Gastrocnemius medialis (tissue), 4 donors: ENCODE measurements at regions not wholly inside any gene's neighbourhood (a gene's known extent, or its start where the extent isn't known, plus 50 kb on each side); places are given as distances from the start of the nearest gene placed in this dataset.

Source experiments
- ATAC-seq, 2 donors: fragments of 150-250 bp; one replicate each; pipeline ENCODE4 v1.9.1; 2016
- DNase-seq, 2 donors: peaks; one replicate each; pipeline ENCODE4 v3.0.0-alpha.2; 2019
- H3K27ac ChIP-seq, 4 donors: fragments of 200-600 bp; sonication (generic); 1 replicate in 1 of 4; 2 replicates in 3 of 4; pipeline ENCODE4 v1.5.1; 2016 to 2018; ENCODE audit warnings: mild to moderate bottlenecking in 2 of 4, moderate library complexity in 1 of 4
- H3K27me3 ChIP-seq, 3 donors: fragments of 200-600 bp; sonication (generic) in 2 of 3; 1 replicate in 1 of 3; 2 replicates in 2 of 3; pipeline versions ENCODE4 v1.5.1 to v1.6.0; 2016 to 2019; ENCODE audit warnings: mild to moderate bottlenecking in 1 of 3, moderate library complexity in 1 of 3
- H3K36me3 ChIP-seq, 2 donors: fragments of 200-600 bp; sonication (generic) in 1 of 2; one replicate each; pipeline ENCODE4 v1.5.1; 2017 to 2018
- H3K4me1 ChIP-seq, 2 donors: fragments of 200-600 bp; sonication (generic) in 1 of 2; one replicate each; pipeline ENCODE4 v1.5.1; 2016 to 2017; ENCODE audit warnings: mild to moderate bottlenecking in 2 of 2
- H3K4me3 ChIP-seq, 4 donors: fragments of 200-600 bp; sonication (generic) in 3 of 4; 1 replicate in 1 of 4; 2 replicates in 3 of 4; pipeline ENCODE4 v1.5.1; 2016 to 2019; ENCODE audit warnings: mild to moderate bottlenecking in 2 of 4
- H3K9me3 ChIP-seq, 3 donors: fragments of 200-600 bp; sonication (generic) in 2 of 3; 1 replicate in 1 of 3; 2 replicates in 2 of 3; pipeline ENCODE4 v1.5.1; 2016 to 2019
- POLR2A ChIP-seq, 2 donors: fragments of 450-650 bp; IDR thresholded peaks; one replicate each; pipeline ENCODE4 v1.6.1; 2017; ENCODE audit warnings: antibody characterized with exemption in 2 of 2, mild to moderate bottlenecking in 2 of 2, moderate library complexity in 2 of 2
- in situ Hi-C, 4 donors: fragments of 200-750 bp; cut with MboI; loops; one replicate each; pipeline versions ENCODE4 v1.15.0 to v1.8.0; 2017; ENCODE audit warnings: low sequenced_read_pairs in 4 of 4
- intact Hi-C: fragments of 100-400 bp; cut with DNase I; formaldehyde crosslinking; loops from one replicate; pipeline ENCODE4 v1.15.1; 2023; ENCODE audit warnings: low total_unique reads
- TF ChIP-seq, protein P1 (sequence below), 5 experiments: fragments of 450-650 bp in 3 of 5; fragments of 200-600 bp in 2 of 5; sonication (generic) in 2 of 5; IDR thresholded peaks in 4 of 5; conservative IDR thresholded peaks in 1 of 5; 1 replicate in 4 of 5; 2 replicates in 1 of 5; pipeline ENCODE4 v1.5.1; 2016 to 2019; ENCODE audit warnings: antibody characterized with exemption in 5 of 5, mild to moderate bottlenecking in 3 of 5, moderate library complexity in 3 of 5

DNA sequence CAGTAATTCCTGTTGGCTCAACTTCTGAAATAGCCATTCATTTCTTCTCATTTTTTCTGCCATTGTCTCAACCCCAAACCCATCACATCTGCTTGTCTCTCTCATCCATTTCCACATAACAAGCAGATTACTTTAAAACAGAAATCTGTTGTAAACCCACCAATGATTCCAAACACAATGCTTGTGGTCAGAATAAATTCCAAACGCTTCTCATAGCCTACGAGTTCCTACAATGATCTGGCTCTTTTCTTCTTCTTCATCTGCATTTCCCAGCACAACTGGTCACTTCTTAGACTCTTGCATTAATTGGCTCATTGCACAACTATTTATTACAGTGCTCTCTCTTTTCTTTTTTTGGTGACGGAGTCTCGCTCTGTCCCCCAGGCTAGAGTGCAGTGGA is 364.1 kb downstream of the GATA3 start:
- Histone ChIP-seq H3K9me3 (no peaks in the 10 kb centered on the region), H3K27ac (no peak overlapping the region), H3K4me3 (no peak overlapping the region), H3K36me3 (no peaks in the 10 kb centered on the region), H3K4me1 (no peaks in the 10 kb centered on the region), H3K27me3 (no peaks in the 10 kb centered on the region)
- no peak for ATAC-seq
- no peak for TF ChIP-seq POLR2A (IDR thresholded peaks at IDR 0.05)
- TF ChIP-seq, protein P1, sequence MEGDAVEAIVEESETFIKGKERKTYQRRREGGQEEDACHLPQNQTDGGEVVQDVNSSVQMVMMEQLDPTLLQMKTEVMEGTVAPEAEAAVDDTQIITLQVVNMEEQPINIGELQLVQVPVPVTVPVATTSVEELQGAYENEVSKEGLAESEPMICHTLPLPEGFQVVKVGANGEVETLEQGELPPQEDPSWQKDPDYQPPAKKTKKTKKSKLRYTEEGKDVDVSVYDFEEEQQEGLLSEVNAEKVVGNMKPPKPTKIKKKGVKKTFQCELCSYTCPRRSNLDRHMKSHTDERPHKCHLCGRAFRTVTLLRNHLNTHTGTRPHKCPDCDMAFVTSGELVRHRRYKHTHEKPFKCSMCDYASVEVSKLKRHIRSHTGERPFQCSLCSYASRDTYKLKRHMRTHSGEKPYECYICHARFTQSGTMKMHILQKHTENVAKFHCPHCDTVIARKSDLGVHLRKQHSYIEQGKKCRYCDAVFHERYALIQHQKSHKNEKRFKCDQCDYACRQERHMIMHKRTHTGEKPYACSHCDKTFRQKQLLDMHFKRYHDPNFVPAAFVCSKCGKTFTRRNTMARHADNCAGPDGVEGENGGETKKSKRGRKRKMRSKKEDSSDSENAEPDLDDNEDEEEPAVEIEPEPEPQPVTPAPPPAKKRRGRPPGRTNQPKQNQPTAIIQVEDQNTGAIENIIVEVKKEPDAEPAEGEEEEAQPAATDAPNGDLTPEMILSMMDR (IDR thresholded peaks at IDR 0.05 in 4 of 5, conservative IDR thresholded peaks at IDR 0.05 in 1 of 5), result no peak
- intact Hi-C loops (no loop called here), in situ Hi-C loops (no loop called here)
- no peak for DNase-seq

DNA sequence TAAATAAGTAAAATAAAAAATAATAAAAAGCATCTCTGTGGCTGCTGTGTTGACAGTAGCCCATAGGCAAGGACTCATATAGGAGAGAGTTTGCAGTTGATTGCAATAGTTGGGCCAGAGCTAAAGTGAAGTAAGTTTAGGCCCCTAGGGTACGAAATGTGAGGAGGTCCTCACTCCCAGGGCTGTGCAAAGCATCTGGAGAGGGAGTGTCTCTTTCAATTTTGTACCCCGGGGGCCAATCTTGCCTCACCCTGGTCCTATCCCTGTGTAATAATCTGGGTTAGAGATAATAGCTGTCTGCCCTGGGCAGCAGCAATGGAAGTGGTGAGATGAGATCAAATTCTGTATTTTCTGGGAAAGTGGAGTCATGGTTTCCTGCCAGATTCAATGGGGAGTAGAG is 365.7 kb downstream of the GATA3 start:
- in situ Hi-C loops (no loop called here), intact Hi-C loops (no loop called here)
- ATAC-seq (no peak), DNase-seq (no peak)
- Histone ChIP-seq H3K27ac (no peak overlapping the region), H3K4me1 (no peaks in the 10 kb centered on the region), H3K36me3 (no peaks in the 10 kb centered on the region), H3K9me3 (no peaks in the 10 kb centered on the region), H3K27me3 (no peaks in the 10 kb centered on the region), H3K4me3 (no peak overlapping the region)
- TF ChIP-seq POLR2A (IDR thresholded peaks at IDR 0.05), result no peak

DNA sequence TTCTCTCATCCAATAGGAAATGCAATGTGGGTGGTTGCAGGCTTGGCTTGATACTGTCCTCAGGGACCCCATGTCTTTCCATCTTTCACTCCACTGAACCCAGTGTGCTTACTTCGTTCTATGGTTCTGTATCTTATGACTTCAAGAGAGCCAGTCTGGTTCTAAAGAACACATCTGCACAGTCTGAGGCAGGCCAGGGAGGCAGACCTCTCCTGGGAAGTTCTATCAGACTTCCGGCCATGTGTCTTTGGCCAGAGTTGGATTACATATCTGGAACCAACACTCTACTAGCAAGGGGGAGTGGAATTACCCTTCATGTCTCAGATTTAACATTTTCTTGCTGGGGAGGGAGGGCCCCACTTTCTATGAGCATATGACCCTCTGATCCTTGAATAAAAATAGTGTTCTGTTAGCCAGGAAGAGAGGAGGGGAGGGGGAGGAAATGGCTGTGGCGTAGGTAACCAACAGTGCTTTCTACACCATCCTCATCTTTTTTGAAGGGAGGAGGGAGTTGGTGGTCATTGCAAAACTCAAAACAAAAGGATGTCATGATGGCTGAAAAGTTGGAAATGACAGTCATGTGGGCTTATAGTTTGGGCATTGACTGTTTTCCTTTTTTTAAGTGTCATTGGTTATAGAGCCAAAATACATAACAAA is 370.2 kb downstream of the GATA3 start:
- H3K4me1 ChIP-seq, result no peaks in the 10 kb centered on the region
- no peaks in the 10 kb centered on the region for H3K27me3 ChIP-seq
- no peaks in the 10 kb centered on the region for H3K36me3 ChIP-seq
- in situ Hi-C loops, result no loop called here
- TF ChIP-seq, protein P1 (IDR thresholded peaks at IDR 0.05 in 4 of 5, conservative IDR thresholded peaks at IDR 0.05 in 1 of 5), result no peak
- TF ChIP-seq POLR2A (IDR thresholded peaks at IDR 0.05), result no peak
- H3K9me3 ChIP-seq, result no peaks in the 10 kb centered on the region
- ATAC-seq (no peak), DNase-seq (no peak)
- intact Hi-C loops, result no loop called here
- H3K4me3 ChIP-seq, result no peak overlapping the region
- H3K27ac ChIP-seq, result no peak overlapping the region

- no peak for ATAC-seq
- H3K4me1 ChIP-seq, result no peaks in the 10 kb centered on the region
- TF ChIP-seq, protein P1 (IDR thresholded peaks at IDR 0.05 in 4 of 5, conservative IDR thresholded peaks at IDR 0.05 in 1 of 5), result no peak
- TF ChIP-seq POLR2A (IDR thresholded peaks at IDR 0.05), result no peak
- intact Hi-C loops, result no loop called here
- no peaks in the 10 kb centered on the region for H3K36me3 ChIP-seq
- in situ Hi-C loops, result no loop called here
- H3K9me3 ChIP-seq, result no peaks in the 10 kb centered on the region
- H3K27me3 ChIP-seq, result no peaks in the 10 kb centered on the region
- H3K4me3 ChIP-seq, result no peak overlapping the region
- no peak overlapping the region for H3K27ac ChIP-seq
- DNase-seq, result no peak
Measured at GRCh38 chr10:8428654-8429053, 374.2 kb downstream of the GATA3 start.

- no peak for ATAC-seq
- Histone ChIP-seq H3K4me1 (no peaks in the 10 kb centered on the region), H3K27me3 (no peaks in the 10 kb centered on the region), H3K4me3 (no peak overlapping the region), H3K27ac (no peak overlapping the region), H3K36me3 (no peaks in the 10 kb centered on the region), H3K9me3 (no peaks in the 10 kb centered on the region)
- in situ Hi-C loops (no loop called here), intact Hi-C loops (no loop called here)
- DNase-seq, result no peak
- TF ChIP-seq, protein P1 (IDR thresholded peaks at IDR 0.05 in 4 of 5, conservative IDR thresholded peaks at IDR 0.05 in 1 of 5), result no peak
Measured at GRCh38 chr10:8430321-8430720, 375.8 kb downstream of the GATA3 start.
